ENCODE measurements at regions not wholly inside any gene's neighbourhood (a gene's known extent, or its start where the extent isn't known, plus 50 kb on each side); places are given as distances from the start of the nearest gene placed in this dataset.

GRCh38 chr5:10828241-10828640, 67.2 kb upstream of the DAP start:
- no peaks in the 10 kb centered on the region for H3K9me3 ChIP-seq (ENCODE audit: control insufficient read depth, low read length)
- no peaks in the 10 kb centered on the region for H3K36me3 ChIP-seq (ENCODE audit: control insufficient read depth, insufficient read depth, low read length)
- H3K4me3 ChIP-seq (ENCODE audit: extremely low read depth, insufficient read depth, low read length, poor library complexity, severe bottlenecking), result no peak overlapping the region
- H3K27ac ChIP-seq (ENCODE audit: low read depth, low read length, severe bottlenecking), result no peak overlapping the region
- peaks cover 10% of the 10 kb centered on the region for H3K4me1 ChIP-seq (ENCODE audit: control insufficient read depth, insufficient read depth, low read length, poor library complexity, severe bottlenecking)
- no CpG with 5 or more reads among the region's 2 CpGs for WGBS, 2 experiments (ENCODE audit: insufficient coverage in 2 of 2)

- no peaks in the 10 kb centered on the region for H3K9me3 ChIP-seq (ENCODE audit: control insufficient read depth, low read length)
- H3K4me1 ChIP-seq (ENCODE audit: control insufficient read depth, insufficient read depth, low read length, poor library complexity, severe bottlenecking), result peaks cover 6% of the 10 kb centered on the region
- no peaks in the 10 kb centered on the region for H3K36me3 ChIP-seq (ENCODE audit: control insufficient read depth, insufficient read depth, low read length)
- WGBS, 2 experiments (ENCODE audit: insufficient coverage in 2 of 2), result no CpG with 5 or more reads among the region's 1 CpG
- no peak overlapping the region for H3K4me3 ChIP-seq (ENCODE audit: extremely low read depth, insufficient read depth, low read length, poor library complexity, severe bottlenecking)
- no peak overlapping the region for H3K27ac ChIP-seq (ENCODE audit: low read depth, low read length, severe bottlenecking)
Measured at GRCh38 chr5:10827571-10827970, 66.5 kb upstream of the DAP start.

GRCh38 chr5:10826971-10827370, 65.9 kb upstream of the DAP start:
- H3K36me3 ChIP-seq (ENCODE audit: control insufficient read depth, insufficient read depth, low read length), result no peaks in the 10 kb centered on the region
- 71 to 100% methylated on average over 1 of the region's 2 CpGs for WGBS, 2 experiments (ENCODE audit: insufficient coverage in 2 of 2)
- H3K4me3 ChIP-seq (ENCODE audit: extremely low read depth, insufficient read depth, low read length, poor library complexity, severe bottlenecking), result no peak overlapping the region
- no peak overlapping the region for H3K27ac ChIP-seq (ENCODE audit: low read depth, low read length, severe bottlenecking)
- H3K9me3 ChIP-seq (ENCODE audit: control insufficient read depth, low read length), result no peaks in the 10 kb centered on the region
- H3K4me1 ChIP-seq (ENCODE audit: control insufficient read depth, insufficient read depth, low read length, poor library complexity, severe bottlenecking), result peaks cover 6% of the 10 kb centered on the region

- Histone ChIP-seq H3K27ac (ENCODE audit: low read depth, low read length, severe bottlenecking) (no peak overlapping the region), H3K4me1 (ENCODE audit: control insufficient read depth, insufficient read depth, low read length, poor library complexity, severe bottlenecking) (no peaks in the 10 kb centered on the region), H3K4me3 (ENCODE audit: extremely low read depth, insufficient read depth, low read length, poor library complexity, severe bottlenecking) (no peak overlapping the region), H3K9me3 (ENCODE audit: control insufficient read depth, low read length) (no peaks in the 10 kb centered on the region), H3K36me3 (ENCODE audit: control insufficient read depth, insufficient read depth, low read length) (no peaks in the 10 kb centered on the region)
- whole genome bisulfite sequencing, 2 experiments (ENCODE audit: insufficient coverage in 2 of 2), result 90 to 100% methylated on average over 2 of the region's 4 CpGs
Measured at GRCh38 chr5:10825897-10826644, 65.0 kb upstream of the DAP start.

- no peaks in the 10 kb centered on the region for H3K9me3 ChIP-seq (ENCODE audit: control insufficient read depth, low read length)
- WGBS, 2 experiments (ENCODE audit: insufficient coverage in 2 of 2), result 80% methylated on average over 1 of the region's 1 CpG; no CpG with 5 or more reads in 1 of the 2 experiments
- no peak overlapping the region for H3K27ac ChIP-seq (ENCODE audit: low read depth, low read length, severe bottlenecking)
- no peaks in the 10 kb centered on the region for H3K36me3 ChIP-seq (ENCODE audit: control insufficient read depth, insufficient read depth, low read length)
- H3K4me3 ChIP-seq (ENCODE audit: extremely low read depth, insufficient read depth, low read length, poor library complexity, severe bottlenecking), result no peak overlapping the region
- H3K4me1 ChIP-seq (ENCODE audit: control insufficient read depth, insufficient read depth, low read length, poor library complexity, severe bottlenecking), result no peaks in the 10 kb centered on the region
Measured at GRCh38 chr5:10812218-10812617, 51.2 kb upstream of the DAP start.

All from mesodermal cell (in vitro differentiated cells).